ENCODE measurements at regions not wholly inside any gene's neighbourhood (a gene's known extent, or its start where the extent isn't known, plus 50 kb on each side); places are given as distances from the start of the nearest gene placed in this dataset.

- no peak for TF ChIP-seq CTCF (conservative IDR thresholded peaks at IDR 0.05; ENCODE audit: low read depth, low read length)
- TF ChIP-seq MAFK (IDR thresholded peaks at IDR 0.05; ENCODE audit: low read depth, low read length), result no peak
These were observed 137.0 kb downstream of the RAMP3 start for GRCh38 chr7:45294559-45294958.
